C4-2B (cell line): ENCODE measurements at regions not wholly inside any gene's neighbourhood (a gene's known extent, or its start where the extent isn't known, plus 50 kb on each side); places are given as distances from the start of the nearest gene placed in this dataset.

Experiments
- H3K27ac ChIP-seq: fragments of 450-650 bp; 2 replicates; pipeline ENCODE4 v1.5.1; 2017
- CTCF ChIP-seq: fragments of 450-650 bp; conservative IDR thresholded peaks from 2 replicates; pipeline ENCODE4 v1.5.1; 2017; ENCODE audit warnings: mild to moderate bottlenecking
- ZFX ChIP-seq: fragments of 450-650 bp; IDR thresholded peaks from 2 replicates; pipeline ENCODE4 v1.6.1; 2017

- H3K27ac ChIP-seq = no peak overlapping the region
- no peak for TF ChIP-seq ZFX
These were observed 434.6 kb downstream of the TAF11L14 start for GRCh38 chr5:18068826-18069225.

- no peak overlapping the region for H3K27ac ChIP-seq
- no peak for TF ChIP-seq CTCF
- no peak for TF ChIP-seq ZFX
These were observed 435.5 kb downstream of the TAF11L14 start for GRCh38 chr5:18069790-18070189.

- TF ChIP-seq ZFX (no peak), CTCF (no peak)
- no peak overlapping the region for H3K27ac ChIP-seq
These were observed 438.3 kb downstream of the TAF11L14 start for GRCh38 chr5:18072600-18072999.

GRCh38 chr5:18074961-18075360 is 440.7 kb downstream of the TAF11L14 start:
- no peak overlapping the region for H3K27ac ChIP-seq
- TF ChIP-seq ZFX (no peak), CTCF (no peak)

- no peak for TF ChIP-seq ZFX
- no peak for TF ChIP-seq CTCF
- H3K27ac ChIP-seq = no peak overlapping the region
These were observed 443.9 kb downstream of the TAF11L14 start for GRCh38 chr5:18078157-18078556.

- H3K27ac ChIP-seq = no peak overlapping the region
- no peak for TF ChIP-seq CTCF
These were observed 445.6 kb downstream of the TAF11L14 start for GRCh38 chr5:18079831-18080230.

- TF ChIP-seq ZFX (no peak), CTCF (no peak)
- H3K27ac ChIP-seq = no peak overlapping the region
These were observed 453.8 kb downstream of the TAF11L14 start for GRCh38 chr5:18088020-18088579.

GRCh38 chr5:18090177-18090576 is 455.9 kb downstream of the TAF11L14 start:
- no peak overlapping the region for H3K27ac ChIP-seq
- no peak for TF ChIP-seq ZFX
- TF ChIP-seq CTCF = no peak
